HCT116 (cell line): ENCODE measurements at regions not wholly inside any gene's neighbourhood (a gene's known extent, or its start where the extent isn't known, plus 50 kb on each side); places are given as distances from the start of the nearest gene placed in this dataset.

Experiments used
- ATAC-seq: fragments of 200-7000 bp; cut with Tn5 transposase; 2 replicates; pipeline ENCODE4 v1.9.1; 2020; ENCODE audit warnings: mild to moderate bottlenecking, moderate library complexity
- BruUV-seq: library from RNA; stranded (reverse); fragments of 400-500 nt; replicated peaks from 2 replicates; lab custom pipeline; 2021; lab: Mats Ljungman, UMichigan
- CTCF ChIA-PET: fragments of 300-600 bp; sonication (Branson Sonifier 250); formaldehyde crosslinking; loops from one replicate; lab custom pipeline; 2021; ENCODE audit warnings: antibody characterized with exemption; lab: Charles Lee
- POLR2A ChIA-PET: fragments of 300-600, 350-600 bp; sonication (Branson Sonifier 250); formaldehyde crosslinking; loops from one replicate; lab custom pipeline; 2021; ENCODE audit warnings: antibody characterized with exemption; lab: Charles Lee
- RAD21 ChIA-PET, 2 experiments: fragments of 300-600 bp; sonication (Branson Sonifier 250); formaldehyde crosslinking; loops; one replicate each; lab custom pipeline; 2023; ENCODE audit warnings: low total read pairs in 2 of 2; ENCODE audit not compliant: uncharacterized antibody in 2 of 2, unreplicated experiment in 2 of 2, low non-redundant PET in 1 of 2; lab: Charles Lee
- DNase-seq: peaks from one replicate; pipeline ENCODE4 v3.0.0-alpha.2; 2010; ENCODE audit warnings: low read depth, low spot score
- H2AFZ ChIP-seq: fragments of 200-600 bp; shearing (Covaris generic), sonication (generic); 2 replicates; pipeline ENCODE4 v1.6.1; 2017; ENCODE audit warnings: low read depth, mixed run types, mixed read lengths, antibody characterized with exemption, low read length; ENCODE audit not compliant: poor library complexity, severe bottlenecking
- H3K27ac ChIP-seq: 2 replicates; pipeline ENCODE4 v1.5.1; 2012; ENCODE audit warnings: low read depth, low read length
- H3K27me3 ChIP-seq: fragments of 200-600 bp; sonication (generic); 2 replicates; pipeline ENCODE4 v1.6.1; 2016; ENCODE audit warnings: mixed run types, low read length, mixed read lengths; ENCODE audit not compliant: insufficient read depth
- H3K36me3 ChIP-seq, 2 experiments: fragments of 200-500 bp in 1 of 2; fragments of 200-600 bp in 1 of 2; sonication (Bioruptor generic) in 1 of 2; sonication (generic) in 1 of 2; 2 replicates each; pipeline versions ENCODE4 v1.5.1 to v1.6.1; 2014 to 2016; ENCODE audit warnings: low read length in 2 of 2, inconsistent platforms in 1 of 2, mixed read lengths in 1 of 2, mixed run types in 1 of 2; ENCODE audit not compliant: insufficient read depth in 2 of 2, control insufficient read depth in 1 of 2
- H3K4me1 ChIP-seq, 2 experiments: fragments of 200-600 bp in 1 of 2; sonication (generic) in 1 of 2; 2 replicates each; pipeline versions ENCODE4 v1.5.1 to v1.6.1; 2012 to 2017; ENCODE audit warnings: low read length in 2 of 2, inconsistent platforms in 1 of 2, mild to moderate bottlenecking in 1 of 2, mixed read lengths in 1 of 2, mixed run types in 1 of 2, moderate library complexity in 1 of 2; ENCODE audit not compliant: insufficient read depth in 2 of 2, control insufficient read depth in 1 of 2
- H3K4me2 ChIP-seq: fragments of 200-600 bp; sonication (generic); 2 replicates; pipeline ENCODE4 v1.6.1; 2017; ENCODE audit warnings: mixed run types, low read length, mixed read lengths
- H3K4me3 ChIP-seq, 2 experiments: fragments of 200-600 bp in 1 of 2; sonication (generic) in 1 of 2; replicated peaks in 1 of 2; 2 replicates each; pipeline ENCODE4 v1.5.1; 2011 to 2016; ENCODE audit warnings: low read length in 2 of 2, control low read depth in 1 of 2, low read depth in 1 of 2, mild to moderate bottlenecking in 1 of 2, mixed read lengths in 1 of 2, mixed run types in 1 of 2
- H3K79me2 ChIP-seq: fragments of 200-600 bp; sonication (generic); 2 replicates; pipeline ENCODE4 v1.6.1; 2017; ENCODE audit warnings: mild to moderate bottlenecking, mixed run types, low read length, moderate library complexity, mixed read lengths; ENCODE audit not compliant: insufficient read depth
- H3K9ac ChIP-seq: fragments of 200-600 bp; sonication (generic); 2 replicates; pipeline ENCODE4 v1.6.1; 2016; ENCODE audit warnings: low read length, mixed read lengths
- H3K9me2 ChIP-seq: fragments of 200-600 bp; sonication (generic), shearing (Covaris generic); 2 replicates; pipeline ENCODE4 v1.6.1; 2017; ENCODE audit warnings: mixed run types, mild to moderate bottlenecking, moderate library complexity; ENCODE audit not compliant: insufficient read depth
- H3K9me3 ChIP-seq, 2 experiments: fragments of 200-500 bp in 1 of 2; fragments of 200-600 bp in 1 of 2; sonication (Bioruptor generic) in 1 of 2; sonication (generic) in 1 of 2; 2 replicates each; pipeline ENCODE4 v1.6.1; 2014 to 2017; ENCODE audit warnings: low read length in 2 of 2, mixed read lengths in 2 of 2, inconsistent platforms in 1 of 2, low read depth in 1 of 2, mild to moderate bottlenecking in 1 of 2, mixed run types in 1 of 2, moderate library complexity in 1 of 2; ENCODE audit not compliant: control insufficient read depth in 1 of 2, insufficient read depth in 1 of 2
- H4K20me1 ChIP-seq: fragments of 200-600 bp; sonication (generic), shearing (Covaris generic); 2 replicates; pipeline ENCODE4 v1.6.1; 2017; ENCODE audit warnings: mixed run types, mild to moderate bottlenecking, moderate library complexity; ENCODE audit not compliant: insufficient read depth
- CBX3 ChIP-seq: IDR thresholded peaks from 2 replicates; pipeline ENCODE4 v1.6.1; 2012; ENCODE audit warnings: low read depth
- CEBPB ChIP-seq: IDR thresholded peaks from 2 replicates; pipeline ENCODE4 v1.6.1; 2012; ENCODE audit warnings: low read depth
- EZH2phosphoT487 ChIP-seq: fragments of 200-600 bp; IDR thresholded peaks from 2 replicates; pipeline ENCODE4 v1.6.1; 2018; ENCODE audit warnings: antibody characterized with exemption, borderline replicate concordance
- FOSL1 ChIP-seq: IDR thresholded peaks from 2 replicates; pipeline ENCODE4 v1.6.1; 2012; ENCODE audit warnings: low read depth
- POLR2AphosphoS5 ChIP-seq: IDR thresholded peaks from 2 replicates; pipeline ENCODE4 v1.6.1; 2011; ENCODE audit warnings: mild to moderate bottlenecking, low read depth, low read length, moderate library complexity
- RAD21 ChIP-seq: IDR thresholded peaks from 2 replicates; pipeline ENCODE4 v1.6.1; 2012; ENCODE audit warnings: low read depth, mild to moderate bottlenecking
- SIN3A ChIP-seq: IDR thresholded peaks from 2 replicates; pipeline ENCODE4 v1.6.1; 2012; ENCODE audit warnings: low read depth
- SRF ChIP-seq: IDR thresholded peaks from 2 replicates; pipeline ENCODE4 v1.6.1; 2012; ENCODE audit warnings: low read depth
- TCF7L2 ChIP-seq: IDR thresholded peaks from 2 replicates; pipeline ENCODE4 v1.7.0; 2011; ENCODE audit warnings: borderline replicate concordance, inconsistent platforms; ENCODE audit not compliant: insufficient read depth, insufficient read length; ENCODE audit errors: extremely low read depth
- ZNF274 ChIP-seq: fragments of 200-500 bp; sonication (Bioruptor generic); IDR thresholded peaks from 2 replicates; pipeline ENCODE4 v1.6.1; 2014; ENCODE audit warnings: mild to moderate bottlenecking, low read depth, low read length, inconsistent platforms
- intact Hi-C: fragments of 100-400 bp; cut with micrococcal nuclease; formaldehyde crosslinking; loops from 2 replicates; pipeline ENCODE4 v1.10.0; 2022
- TF ChIP-seq, protein P1 (sequence below): IDR thresholded peaks from 2 replicates; pipeline ENCODE4 v1.6.1; 2012
- TF ChIP-seq, protein P2 (sequence below), 3 experiments: fragments of 200-600 bp in 1 of 3; sonication (generic) in 1 of 3; IDR thresholded peaks in 2 of 3; conservative IDR thresholded peaks in 1 of 3; 2 replicates each; pipeline ENCODE4 v1.5.1; 2012 to 2017; ENCODE audit warnings: low read depth in 2 of 3, low read length in 2 of 3, antibody characterized with exemption in 1 of 3, borderline replicate concordance in 1 of 3, control low read depth in 1 of 3, mild to moderate bottlenecking in 1 of 3, mixed read lengths in 1 of 3, mixed run types in 1 of 3, moderate library complexity in 1 of 3; ENCODE audit not compliant: insufficient read depth in 1 of 3
- TF ChIP-seq, protein P3 (sequence below): IDR thresholded peaks from 2 replicates; pipeline ENCODE4 v1.6.1; 2011; ENCODE audit warnings: mild to moderate bottlenecking, low read length, moderate library complexity; ENCODE audit not compliant: insufficient replicate concordance; ENCODE audit errors: extremely low read depth

DNA sequence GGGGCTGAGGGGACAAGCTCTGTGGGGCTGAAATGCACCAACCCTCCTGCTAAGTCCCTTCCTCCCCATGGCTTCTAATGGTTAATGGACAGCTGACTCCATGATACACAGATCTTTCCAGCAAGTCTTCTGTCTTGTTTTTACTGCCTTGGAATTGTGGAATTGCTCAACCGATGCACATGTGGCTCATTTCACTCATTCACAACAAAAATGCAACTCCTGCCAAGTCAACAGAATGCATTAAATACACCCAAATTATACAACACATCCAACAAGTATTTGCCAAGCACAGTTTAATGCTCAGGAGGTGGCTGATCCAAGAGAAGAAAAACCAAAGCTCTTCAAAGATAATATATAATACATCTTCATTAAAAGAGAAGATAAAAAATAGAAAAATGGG is 61.9 kb upstream of the PAGE4 start (continued):
- TF ChIP-seq POLR2AphosphoS5 (no peak), RAD21 (no peak)
- TF ChIP-seq, protein P1, sequence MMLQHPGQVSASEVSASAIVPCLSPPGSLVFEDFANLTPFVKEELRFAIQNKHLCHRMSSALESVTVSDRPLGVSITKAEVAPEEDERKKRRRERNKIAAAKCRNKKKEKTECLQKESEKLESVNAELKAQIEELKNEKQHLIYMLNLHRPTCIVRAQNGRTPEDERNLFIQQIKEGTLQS = no peak
- TF ChIP-seq, all 23 proteins: peak for 0

DNA sequence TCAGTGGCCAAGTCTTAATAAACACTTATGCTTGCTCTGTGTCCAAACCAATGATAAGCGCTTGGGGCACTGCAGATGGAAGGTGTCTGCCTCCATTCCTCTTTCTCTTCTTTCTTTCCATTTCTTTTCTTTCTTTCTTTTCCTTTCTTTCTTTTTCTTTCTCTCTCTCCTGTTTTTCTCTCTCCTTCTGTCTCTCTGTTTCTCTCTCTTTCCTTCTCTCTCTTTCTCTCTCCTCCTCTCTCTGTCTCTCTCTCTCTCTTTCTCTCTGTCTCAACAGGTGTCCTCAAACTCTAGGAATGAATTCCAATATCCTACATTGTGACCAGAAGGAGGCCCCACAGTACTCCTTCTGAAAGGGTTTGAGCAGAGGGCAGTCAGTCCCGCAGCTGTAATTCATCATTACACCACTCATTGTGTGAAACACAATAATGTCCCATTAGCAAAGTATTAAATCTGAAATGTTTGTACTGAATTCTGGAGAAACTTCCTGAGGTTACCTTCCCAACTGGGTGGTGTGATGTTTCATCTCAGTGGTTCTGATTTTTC is 66.5 kb upstream of the PAGE1 start:
- Histone ChIP-seq H3K9ac (no peak overlapping the region), H3K4me1 (no peaks in the 10 kb centered on the region), H4K20me1 (no peaks in the 10 kb centered on the region), H3K9me2 (no peaks in the 10 kb centered on the region), H3K27ac (no peak overlapping the region), H3K4me3 (no peak overlapping the region), H3K27me3 (peaks cover 15% of the 10 kb centered on the region), H3K9me3 (no peaks in the 10 kb centered on the region), H3K36me3 (no peaks in the 10 kb centered on the region), H3K4me2 (no peak overlapping the region), H2AFZ (no peak overlapping the region), H3K79me2 (no peaks in the 10 kb centered on the region)
- TF ChIP-seq SRF (no peak), EZH2phosphoT487 (no peak), SIN3A (no peak), FOSL1 (no peak), CEBPB (no peak), CBX3 (no peak), ZNF274 (no peak), RAD21 (no peak), TCF7L2 (no peak)
- TF ChIP-seq, protein P2, sequence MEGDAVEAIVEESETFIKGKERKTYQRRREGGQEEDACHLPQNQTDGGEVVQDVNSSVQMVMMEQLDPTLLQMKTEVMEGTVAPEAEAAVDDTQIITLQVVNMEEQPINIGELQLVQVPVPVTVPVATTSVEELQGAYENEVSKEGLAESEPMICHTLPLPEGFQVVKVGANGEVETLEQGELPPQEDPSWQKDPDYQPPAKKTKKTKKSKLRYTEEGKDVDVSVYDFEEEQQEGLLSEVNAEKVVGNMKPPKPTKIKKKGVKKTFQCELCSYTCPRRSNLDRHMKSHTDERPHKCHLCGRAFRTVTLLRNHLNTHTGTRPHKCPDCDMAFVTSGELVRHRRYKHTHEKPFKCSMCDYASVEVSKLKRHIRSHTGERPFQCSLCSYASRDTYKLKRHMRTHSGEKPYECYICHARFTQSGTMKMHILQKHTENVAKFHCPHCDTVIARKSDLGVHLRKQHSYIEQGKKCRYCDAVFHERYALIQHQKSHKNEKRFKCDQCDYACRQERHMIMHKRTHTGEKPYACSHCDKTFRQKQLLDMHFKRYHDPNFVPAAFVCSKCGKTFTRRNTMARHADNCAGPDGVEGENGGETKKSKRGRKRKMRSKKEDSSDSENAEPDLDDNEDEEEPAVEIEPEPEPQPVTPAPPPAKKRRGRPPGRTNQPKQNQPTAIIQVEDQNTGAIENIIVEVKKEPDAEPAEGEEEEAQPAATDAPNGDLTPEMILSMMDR (IDR thresholded peaks at IDR 0.05 in 2 of 3, conservative IDR thresholded peaks at IDR 0.05 in 1 of 3; ENCODE audit: borderline replicate concordance in 1 of 3, insufficient read depth in 1 of 3, low read depth in 2 of 3, low read length in 2 of 3) = no peak
- TF ChIP-seq, protein P3, sequence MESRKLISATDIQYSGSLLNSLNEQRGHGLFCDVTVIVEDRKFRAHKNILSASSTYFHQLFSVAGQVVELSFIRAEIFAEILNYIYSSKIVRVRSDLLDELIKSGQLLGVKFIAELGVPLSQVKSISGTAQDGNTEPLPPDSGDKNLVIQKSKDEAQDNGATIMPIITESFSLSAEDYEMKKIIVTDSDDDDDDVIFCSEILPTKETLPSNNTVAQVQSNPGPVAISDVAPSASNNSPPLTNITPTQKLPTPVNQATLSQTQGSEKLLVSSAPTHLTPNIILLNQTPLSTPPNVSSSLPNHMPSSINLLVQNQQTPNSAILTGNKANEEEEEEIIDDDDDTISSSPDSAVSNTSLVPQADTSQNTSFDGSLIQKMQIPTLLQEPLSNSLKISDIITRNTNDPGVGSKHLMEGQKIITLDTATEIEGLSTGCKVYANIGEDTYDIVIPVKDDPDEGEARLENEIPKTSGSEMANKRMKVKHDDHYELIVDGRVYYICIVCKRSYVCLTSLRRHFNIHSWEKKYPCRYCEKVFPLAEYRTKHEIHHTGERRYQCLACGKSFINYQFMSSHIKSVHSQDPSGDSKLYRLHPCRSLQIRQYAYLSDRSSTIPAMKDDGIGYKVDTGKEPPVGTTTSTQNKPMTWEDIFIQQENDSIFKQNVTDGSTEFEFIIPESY = no peak
- POLR2A ChIA-PET = no interaction called here
- no peak for ATAC-seq
- no TSS peak for BruUV-seq
- no peak for DNase-seq
- intact Hi-C loops = loop anchor here (5.0 kb wide), 1 partner anchor 75 kb away; no protein-coding TSS in a partner anchor
- CTCF ChIA-PET = interaction anchor here (1.0 to 1.4 kb wide), 4 partner anchors 76 to 122 kb away, joined by 3 to 5 read pairs (median 4); no protein-coding TSS in a partner anchor
- RAD21 ChIA-PET = no interaction called here
